ENCODE measurements at regions not wholly inside any gene's neighbourhood (a gene's known extent, or its start where the extent isn't known, plus 50 kb on each side); places are given as distances from the start of the nearest gene placed in this dataset.

- DNase-seq, result no peak
Observed at GRCh38 chr19:30704771-30705330, 332.7 kb downstream of the ZNF536 start.

DNA sequence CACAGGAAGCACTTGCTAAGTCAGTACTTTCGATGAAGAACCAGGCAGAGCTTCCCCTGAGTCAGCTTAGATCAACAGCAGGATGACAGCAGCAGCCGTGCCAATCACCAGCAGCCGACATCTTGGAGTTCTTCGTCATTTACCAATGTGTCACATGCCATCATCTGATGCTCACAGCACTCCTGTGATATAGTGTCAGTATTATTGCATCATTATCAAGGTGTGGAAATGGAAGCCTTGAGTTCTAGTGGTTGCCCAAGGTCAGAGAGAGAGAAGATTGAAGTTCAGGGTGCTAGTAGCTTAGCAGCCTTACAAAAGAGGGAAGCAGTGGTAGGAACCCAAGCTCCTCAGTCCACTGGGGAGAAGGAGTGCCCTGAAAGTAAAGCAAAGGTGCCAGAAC, 331.5 kb downstream of the ZNF536 start:
- DNase-seq, result no peak

- no peak for DNase-seq
Observed at GRCh38 chr19:30701178-30701577, 329.0 kb downstream of the ZNF536 start.

DNA sequence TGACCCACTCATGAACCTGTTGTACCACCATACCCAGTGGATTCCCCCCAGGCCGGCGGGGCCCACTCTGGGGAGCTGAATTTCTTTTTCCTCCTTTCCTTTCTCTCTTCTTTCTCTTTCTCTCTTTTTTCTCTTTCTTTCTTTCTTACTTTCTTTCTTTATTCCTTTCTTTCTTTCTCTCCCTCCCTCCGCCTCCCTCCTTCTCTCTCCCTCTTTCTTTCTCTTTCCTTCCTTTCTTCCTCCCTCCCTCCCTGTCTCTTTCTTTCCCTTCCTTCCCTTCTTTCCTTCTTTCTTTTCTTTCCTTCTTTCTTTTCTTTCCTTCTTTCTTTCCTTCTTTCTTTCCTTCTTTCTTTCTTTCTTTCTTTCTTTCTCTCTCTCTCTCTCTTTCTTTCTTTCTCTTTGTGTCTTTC, 327.7 kb downstream of the ZNF536 start:
- DNase-seq, result no peak

GRCh38 chr19:30696514-30696913, 324.3 kb downstream of the ZNF536 start:
- DNase-seq, result no peak

DNA sequence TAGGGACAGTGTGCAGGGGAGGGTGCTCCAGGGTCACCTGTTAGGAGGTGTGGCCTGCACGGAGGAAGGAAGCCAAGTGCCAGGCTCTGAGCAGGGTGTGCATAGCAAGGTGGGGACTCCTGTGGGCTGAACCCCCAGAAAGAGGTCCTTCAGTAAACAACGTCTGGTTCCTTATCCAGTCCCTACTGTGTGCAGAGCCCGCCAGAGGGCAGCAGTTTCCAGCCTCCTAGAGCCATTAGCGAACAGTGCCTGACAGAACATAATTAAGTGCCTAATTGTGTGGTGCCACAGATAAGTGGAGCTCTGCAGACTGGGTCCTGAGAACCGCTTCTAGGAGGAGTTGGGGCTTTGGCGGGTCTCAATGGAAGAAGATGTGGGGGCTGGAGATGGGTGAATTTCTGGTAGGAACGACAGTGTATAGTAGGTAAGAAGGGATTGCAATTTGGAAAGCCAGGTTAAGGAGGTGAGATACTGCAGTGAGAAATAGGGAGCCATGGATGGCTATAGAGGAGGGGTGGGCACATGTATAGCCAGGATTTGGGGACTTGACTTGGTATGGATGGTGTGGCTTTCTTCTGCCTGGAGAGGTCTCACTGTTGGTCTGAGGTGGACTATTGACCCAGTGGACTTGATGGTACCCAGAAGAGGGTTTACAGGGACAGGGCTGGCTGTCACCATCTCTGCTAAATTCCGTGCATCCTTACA, 323.1 kb downstream of the ZNF536 start:
- no peak for DNase-seq

- DNase-seq, result no peak
Observed at GRCh38 chr19:30694156-30694755, 322.1 kb downstream of the ZNF536 start.

DNA sequence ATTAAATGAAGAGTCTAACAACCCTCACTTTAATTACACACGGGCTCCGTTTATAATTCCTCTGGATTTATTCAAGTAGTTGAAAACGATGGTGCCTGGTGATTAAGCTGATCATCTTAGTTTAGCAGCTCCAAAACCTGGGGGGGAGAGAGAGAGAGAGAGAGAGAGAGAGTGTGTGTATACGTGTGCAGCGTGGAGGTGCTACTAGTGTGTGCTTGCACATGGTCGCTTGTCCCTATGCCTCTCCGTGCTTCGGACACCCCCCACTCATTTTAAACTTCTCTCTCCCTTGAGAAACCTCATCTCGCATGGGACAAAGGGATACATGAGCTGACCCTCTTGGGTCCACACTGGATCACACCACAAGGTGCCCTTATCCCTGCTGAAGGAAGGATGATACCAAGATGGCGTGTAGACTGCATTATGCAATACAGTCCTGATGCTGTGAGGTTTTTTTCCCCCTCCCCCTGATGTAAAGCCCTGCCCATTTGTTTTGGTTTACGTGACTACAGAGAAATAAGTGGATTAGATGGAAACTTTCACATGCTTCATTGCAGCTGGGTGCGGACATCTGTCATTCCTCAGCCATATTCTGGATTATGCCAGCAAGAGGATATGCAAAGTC, 320.8 kb downstream of the ZNF536 start:
- DNase-seq, result no peak

DNA sequence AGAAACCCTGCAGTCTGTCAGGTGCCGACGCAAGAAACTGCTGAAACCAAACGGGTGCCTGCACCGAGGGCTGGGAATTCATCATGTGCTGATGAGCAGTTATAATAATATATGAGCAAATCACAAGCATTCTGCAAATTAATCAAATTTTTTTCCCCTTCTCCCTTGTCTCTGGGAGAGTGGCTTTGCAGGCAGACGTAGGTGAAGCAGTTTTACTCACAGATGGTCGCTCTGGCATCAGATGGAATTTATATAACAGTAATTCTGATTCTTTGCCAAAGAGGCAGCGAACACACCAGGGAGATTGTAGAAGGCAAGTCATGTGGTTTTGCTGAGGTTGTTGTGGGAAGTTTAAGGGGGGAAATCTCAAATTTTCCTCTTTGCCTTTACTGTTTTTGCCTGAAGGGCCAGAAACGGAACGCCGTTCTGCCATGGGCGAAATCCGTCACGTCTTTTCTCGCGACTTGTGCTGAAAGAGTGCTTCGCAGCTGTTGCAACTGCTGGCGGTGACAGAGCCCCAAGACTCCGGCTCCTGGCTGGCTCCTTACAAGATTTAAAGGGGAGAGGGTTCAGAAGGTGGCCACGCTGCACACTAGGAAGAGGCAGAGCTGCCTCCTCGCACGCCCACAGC, 320.1 kb downstream of the ZNF536 start:
- DNase-seq, result peak; percentile 65

- no peak for DNase-seq
Observed at GRCh38 chr19:30691819-30692166, 319.6 kb downstream of the ZNF536 start.

DNA sequence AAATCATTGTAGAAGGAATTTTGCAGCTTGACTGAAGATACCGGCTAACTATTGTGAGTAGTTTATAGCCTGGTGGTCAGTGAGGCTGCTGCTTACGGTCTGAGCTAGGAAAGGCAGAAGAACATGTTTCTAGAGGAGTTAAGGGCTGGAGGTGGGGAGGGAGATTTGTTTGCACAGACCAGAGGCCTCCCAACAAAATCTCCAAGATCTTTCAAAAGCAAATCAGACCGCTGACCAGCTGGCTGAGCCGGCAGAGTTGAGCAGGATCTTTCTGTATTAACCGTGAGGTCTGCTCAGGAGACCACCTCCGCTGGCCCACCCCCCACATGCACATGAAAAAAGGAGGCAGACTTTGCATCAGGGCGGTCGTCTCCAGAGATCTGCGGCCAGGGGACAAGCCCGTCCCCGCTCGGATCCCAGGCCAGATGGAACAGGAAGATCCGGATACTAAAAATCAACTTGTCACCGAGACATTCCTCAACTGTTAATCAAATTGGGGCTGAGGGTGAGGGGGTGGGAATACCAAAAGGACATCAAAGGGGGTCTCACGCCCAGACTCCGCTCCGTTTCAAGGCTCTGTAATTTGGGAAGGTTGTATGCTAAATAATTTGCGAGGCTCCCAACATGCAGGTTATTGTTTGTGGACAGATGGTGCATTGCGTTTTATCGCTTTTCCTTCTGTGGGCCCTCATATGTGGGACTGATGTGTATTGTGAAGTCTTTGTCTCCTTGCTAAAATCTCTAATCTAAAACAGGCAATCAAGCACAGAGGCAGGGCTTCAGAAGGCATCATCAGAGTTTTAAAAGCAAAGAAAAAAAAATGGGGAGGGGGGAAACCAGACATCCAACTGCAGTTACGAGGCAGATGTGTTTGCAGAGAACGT, 319.0 kb downstream of the ZNF536 start:
- DNase-seq, result no peak

- DNase-seq, result no peak
Observed at GRCh38 chr19:30690525-30690924, 318.3 kb downstream of the ZNF536 start.

GRCh38 chr19:30689474-30689873, 317.3 kb downstream of the ZNF536 start:
- no peak for DNase-seq

- DNase-seq, result no peak
Observed at GRCh38 chr19:30688696-30689095, 316.5 kb downstream of the ZNF536 start.

DNA sequence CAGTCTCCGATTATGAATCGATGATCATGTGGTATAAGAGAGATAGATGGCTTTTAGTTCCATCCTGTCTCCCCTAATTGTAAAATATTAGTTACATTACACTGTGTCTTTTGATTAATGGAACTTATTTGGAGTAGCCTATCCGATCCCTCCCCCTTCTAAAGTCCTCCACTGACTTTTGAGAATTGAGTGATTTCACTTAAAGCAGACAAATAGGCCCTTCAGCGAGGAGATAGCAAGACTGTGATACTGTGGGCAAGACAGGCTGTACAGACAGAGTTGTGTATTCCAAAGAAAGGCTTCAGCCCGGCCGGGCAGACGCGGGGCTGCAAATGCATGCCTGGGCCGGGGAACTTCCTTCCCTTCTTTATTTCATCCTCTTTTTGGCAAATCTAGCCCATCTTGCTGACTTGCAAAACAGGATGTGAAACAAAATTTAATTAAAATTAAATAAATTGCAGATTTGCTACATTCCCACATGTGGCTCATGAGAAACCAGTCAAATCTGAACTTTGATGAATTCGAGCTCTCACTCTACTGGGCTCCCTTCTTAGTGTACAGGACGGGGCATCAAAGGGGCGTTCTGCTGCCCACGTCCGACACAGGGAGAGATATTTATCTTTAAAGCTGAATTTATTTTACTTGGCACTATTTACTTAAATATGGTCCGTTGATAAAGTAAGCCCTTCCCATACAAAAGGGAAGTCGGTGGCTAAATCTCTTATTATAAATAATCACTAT, 314.8 kb downstream of the ZNF536 start:
- no peak for DNase-seq

DNA sequence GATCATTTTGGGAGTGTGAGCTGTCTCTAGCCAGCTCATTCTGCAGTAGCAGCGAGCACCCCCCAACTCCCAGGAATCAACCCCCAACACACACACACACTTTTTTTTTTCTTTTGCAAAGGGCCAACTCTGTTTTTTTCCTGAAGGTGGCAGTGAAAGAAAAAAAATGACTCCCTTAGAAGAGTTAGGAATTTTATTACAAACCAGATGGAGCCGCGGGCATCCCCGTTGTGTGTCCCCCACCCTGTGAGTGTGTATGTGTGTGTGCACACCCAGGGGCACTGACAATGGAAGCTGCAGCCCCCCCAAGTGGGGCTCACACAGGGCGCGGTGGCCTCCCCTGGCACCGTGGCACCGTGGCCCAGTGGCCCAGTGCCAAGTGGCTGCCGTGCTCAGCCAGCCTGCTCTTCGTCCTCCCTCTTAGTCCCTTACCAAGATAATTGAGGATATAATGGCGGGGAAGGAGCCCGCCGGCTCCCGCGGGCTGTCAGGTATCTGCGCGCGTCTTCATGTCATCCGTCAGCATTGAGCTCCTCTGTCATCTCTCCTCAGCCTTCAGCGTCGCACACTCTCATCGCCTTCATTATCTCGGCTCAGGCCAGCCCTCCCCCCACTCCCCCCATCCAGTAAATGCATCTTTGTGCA, 314.1 kb downstream of the ZNF536 start:
- DNase-seq, result no peak

- no peak for DNase-seq
Observed at GRCh38 chr19:30685426-30686000, 313.3 kb downstream of the ZNF536 start.

DNA sequence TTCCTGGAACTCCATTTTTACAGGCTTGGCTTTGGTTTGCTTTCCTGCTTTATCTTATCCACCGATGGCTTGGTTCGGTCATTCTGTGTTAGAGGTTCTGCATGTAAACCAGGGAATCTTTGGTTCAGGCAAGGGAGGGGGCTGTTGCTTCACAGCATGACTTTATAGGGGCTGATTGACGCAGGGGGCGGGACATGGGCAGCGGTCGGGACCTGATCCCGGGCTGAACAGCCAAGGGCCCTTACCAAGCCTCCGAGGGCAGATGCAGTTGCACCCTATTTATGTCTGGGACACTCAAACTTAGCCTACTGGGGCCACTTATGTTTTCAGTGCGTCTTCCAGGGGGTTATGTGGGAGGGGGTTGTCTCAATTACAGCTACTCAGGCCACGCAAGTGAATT, 312.4 kb downstream of the ZNF536 start:
- no peak for DNase-seq

GRCh38 chr19:30682999-30683536, 310.9 kb downstream of the ZNF536 start:
- DNase-seq, result peak; percentile 93
